DMS114 treated with DMSO at 0.1 percent for 48 hours (cell line): ENCODE measurements at regions not wholly inside any gene's neighbourhood (a gene's known extent, or its start where the extent isn't known, plus 50 kb on each side); places are given as distances from the start of the nearest gene placed in this dataset.

Source experiments
- DNase-seq: peaks from one replicate; lab custom pipeline; 2025; ENCODE audit not compliant: unreplicated experiment; lab: John Stamatoyannopoulos, UW

DNA sequence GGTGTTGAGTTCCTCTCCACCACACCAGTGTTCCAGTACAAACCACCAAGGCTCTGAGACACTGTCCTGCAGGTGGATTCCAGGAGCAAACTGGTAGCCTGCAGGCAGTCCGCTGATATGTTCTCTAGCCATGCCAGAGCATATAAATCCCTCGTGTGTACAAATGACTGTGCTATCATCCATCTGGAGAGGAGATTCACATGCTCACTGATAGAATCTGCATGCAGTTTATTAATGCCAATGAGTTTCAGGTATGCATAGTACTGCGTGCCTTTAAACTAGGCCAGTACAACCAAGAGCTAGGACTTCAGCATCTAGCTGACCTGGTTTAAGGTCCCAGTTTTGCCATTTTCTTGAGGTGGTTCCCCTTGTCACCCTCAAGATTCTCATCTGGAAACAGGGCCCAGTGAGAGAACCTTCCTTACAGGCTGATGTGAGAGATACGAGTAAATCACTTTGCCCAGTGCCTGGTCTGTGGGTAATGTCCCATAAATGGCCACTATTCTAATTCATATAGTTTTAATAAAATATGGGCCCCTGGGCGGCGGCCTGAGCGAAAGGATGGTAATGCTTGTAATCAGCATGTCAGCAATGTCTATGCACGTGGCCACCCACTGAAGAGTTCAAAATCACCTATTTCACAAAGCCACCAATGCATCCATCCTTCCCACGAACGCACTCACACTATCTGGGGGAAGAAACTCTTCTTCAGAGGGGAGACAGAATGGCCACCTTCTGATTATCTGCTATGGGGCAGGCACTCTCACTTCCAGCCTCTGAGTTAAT, 268.0 kb upstream of the ZMIZ1 start:
- no peak for DNase-seq

DNA sequence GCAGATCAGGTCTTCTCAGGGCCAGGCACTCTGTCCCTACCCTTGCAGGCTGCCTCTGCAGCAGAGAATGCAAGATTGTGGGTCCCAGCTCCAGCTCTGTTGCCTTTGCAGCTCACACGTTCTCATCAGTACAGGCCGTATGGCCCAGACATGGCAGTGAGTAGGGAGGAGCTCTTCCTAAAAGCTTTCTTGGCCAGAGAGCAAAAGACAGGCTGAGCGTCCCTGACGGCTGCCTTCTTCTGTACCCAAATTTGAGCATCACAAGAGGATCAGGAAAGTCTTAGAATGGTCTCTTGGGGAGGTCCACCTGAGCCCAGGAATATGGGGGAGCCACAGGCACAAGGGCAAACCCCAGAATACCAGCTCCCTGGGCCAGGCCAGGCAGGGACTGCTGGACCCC, 266.3 kb upstream of the ZMIZ1 start:
- no peak for DNase-seq

DNA sequence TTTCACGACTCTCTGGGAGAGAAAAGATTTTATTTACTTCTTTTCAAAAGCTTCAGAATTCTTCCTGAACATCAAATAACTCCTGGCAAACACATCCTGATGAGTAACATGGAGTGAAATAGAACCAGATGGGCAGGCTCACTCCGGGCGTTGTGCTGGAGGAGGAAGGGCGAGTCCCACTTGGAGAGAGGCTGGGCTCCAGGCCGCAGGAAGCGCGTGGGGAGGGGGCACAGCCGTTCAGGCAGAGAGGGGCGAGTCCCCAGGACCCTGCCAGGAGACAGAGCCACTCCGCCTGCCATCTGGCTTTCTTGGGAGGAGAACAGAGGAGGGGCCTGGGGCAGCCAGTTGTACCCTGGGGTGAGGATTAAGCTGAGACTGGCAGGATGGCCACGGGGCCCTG, 265.9 kb upstream of the ZMIZ1 start:
- no peak for DNase-seq

DNA sequence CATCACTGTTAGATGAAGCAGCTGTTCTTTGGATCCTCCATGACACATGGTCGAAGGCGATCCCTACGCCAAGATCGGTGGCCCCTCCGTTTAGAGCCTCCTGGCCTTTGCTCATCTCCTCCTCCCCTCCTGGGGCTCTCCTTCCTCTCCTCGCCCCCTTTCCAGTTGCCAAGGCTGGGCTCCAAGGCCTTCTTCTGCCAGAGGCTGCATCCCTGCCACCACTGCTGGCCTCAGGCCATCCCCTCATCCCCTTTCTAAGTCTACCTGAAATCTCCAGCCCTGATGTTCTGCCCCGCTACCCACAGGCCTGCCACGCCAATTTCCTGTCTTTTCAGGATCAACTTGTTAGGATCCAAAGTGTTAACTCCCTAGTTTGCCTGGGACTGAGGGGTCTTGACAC, 265.1 kb upstream of the ZMIZ1 start:
- DNase-seq, result no peak

DNA sequence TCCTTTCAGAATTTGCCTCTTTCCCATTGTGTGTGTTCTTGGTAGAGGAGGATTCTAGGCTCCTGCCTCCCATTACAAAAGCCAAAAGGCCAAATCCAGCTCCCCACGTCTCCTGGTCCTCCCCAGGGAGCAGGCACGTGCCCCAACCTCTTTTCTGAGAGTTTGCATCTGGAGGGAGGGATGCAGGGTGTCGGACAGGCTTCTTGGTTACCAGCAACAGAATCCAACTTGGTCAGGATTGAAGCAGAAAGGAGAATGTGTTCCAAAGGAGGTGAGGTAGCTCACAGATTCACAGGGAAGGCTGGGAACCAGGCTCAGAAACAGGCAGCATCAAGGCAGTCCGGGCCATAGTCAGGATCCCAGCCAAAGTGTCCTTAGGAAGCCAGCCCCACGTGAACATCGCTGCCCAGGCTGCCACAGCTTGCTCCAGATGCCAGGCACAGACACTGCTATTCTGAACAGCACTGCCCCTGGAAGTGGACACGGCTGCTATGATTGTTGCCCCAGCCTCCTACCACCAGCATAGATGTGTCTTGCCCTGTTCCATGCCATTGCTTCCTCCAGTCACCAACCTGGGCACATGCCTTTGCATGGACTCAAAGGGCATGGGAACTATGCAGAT, 264.2 kb upstream of the ZMIZ1 start:
- DNase-seq, result no peak

DNA sequence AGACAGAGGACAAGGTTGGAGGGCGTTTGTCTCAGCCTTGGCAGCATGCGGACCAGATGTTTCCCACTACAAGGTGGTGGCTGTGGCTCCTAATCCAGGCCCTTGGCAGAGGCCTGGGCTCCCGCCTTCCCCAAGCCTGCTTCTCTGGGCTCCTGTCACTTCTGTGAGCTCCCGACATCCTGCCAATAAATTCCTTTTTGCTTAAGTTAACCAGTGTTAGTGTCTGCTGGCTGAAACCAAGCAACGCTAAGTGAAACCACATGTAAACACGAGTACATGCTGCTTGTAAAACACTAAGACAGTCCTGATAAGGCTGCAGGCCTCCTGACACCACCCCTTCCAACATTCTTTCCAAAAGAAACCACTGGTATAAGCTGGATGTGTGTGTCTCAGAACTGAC, 263.6 kb upstream of the ZMIZ1 start:
- no peak for DNase-seq

DNA sequence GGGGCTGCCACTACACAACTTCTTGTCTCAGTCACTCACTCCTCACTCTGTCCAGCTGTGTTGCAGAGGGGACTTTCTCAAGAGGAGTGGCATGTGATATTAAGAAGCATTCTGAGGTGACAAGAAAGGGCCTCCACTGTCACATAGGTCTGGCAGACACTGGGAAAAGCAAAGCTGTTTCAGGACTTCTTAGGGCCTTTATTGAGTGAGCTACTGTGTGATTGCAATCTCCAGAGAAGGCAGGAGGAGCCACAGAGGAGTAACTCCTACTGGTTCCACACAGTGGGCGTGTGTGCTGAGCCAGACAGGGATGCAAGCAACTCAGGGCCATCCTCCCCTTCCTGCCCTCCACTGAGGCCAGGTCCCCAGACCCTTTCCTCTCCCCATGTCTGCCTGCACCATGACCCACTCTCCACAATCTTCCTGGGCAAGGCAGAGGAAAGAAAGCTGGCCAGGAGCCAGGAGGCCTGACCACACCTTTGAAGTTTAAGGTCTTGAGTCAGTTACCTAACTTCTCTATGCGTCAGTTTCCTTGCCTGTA, 262.0 kb upstream of the ZMIZ1 start:
- DNase-seq, result no peak

DNA sequence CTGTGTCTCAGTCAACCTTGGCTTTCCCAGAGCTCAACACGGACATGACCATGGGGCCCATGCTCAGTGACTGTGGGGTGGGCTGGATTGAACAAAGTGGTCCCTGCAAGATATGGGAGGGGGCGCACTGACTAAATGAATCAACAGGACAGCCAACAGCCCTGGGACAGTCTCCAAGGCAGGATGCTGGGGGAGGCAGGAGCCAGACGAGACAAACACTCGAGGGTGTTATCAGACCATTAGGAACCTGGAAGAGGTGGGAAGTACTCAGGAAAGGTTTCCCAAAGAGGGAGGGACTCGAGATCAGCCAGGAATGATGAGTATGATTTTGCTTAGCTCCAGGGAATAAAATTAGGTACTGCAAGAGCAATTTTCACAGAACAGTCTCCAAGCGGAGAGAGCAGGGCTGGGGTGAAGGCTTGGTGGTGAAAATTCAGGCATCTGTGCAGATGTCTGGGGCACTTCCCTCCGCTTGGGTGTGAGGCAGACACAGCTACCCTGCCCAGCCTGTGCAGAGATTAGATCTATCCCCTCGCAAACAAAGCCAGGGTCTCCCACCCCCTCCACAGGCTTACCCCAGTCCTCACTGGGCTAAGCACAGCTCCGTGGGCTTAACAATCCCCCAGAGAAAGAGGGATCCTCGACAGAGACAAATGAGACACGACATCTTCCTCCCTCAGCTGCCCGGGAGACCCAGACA, 261.1 kb upstream of the ZMIZ1 start:
- DNase-seq, result no peak

DNA sequence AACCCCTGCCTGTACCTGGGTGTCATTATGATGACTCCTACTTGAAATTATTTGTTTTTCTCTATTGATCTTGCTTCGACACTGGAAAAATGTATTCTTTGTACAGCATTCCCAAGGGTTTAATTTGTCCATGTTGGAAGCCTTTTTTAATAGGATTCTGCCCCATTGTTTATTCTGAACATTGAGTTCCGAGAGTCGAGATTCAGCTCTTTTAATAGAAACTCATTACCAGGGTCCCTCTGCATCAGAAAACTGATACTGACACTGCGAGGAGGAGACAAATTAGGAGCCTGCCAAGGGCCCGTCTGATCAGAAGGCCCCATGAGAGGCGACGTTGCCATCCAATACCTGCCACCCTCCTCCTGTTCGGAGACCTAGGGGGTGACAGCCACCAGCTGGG, 260.5 kb upstream of the ZMIZ1 start:
- DNase-seq, result no peak

DNA sequence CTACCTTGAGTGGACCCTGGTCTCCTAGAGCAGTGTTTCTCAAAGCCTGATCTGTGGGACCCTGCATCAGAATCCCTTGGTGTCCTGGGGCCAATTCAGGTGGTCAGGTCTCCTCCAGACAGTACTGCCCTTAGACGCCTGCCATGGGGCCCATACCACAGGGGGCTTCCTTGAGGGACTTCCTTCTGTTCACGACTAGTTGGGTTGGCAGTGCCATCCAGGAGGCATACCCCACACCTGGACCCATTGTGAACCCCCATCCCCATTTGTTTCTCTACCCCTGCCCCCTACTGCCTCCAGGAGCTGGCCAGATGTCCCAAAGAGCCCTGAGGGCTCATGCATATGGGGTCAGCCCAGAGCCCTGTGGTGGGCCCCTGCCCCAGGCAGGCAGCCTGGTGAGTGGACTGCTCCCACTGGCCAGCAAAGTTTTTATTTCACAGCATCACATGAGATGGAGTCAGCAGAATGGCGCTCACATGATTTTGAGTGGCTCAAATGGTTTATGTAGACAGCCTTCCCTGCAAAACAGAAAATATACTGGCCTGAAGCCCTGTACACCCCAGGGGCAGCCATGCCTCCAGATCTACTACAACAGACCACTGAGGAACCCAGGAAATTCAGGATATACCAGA, 259.9 kb upstream of the ZMIZ1 start:
- no peak for DNase-seq

DNA sequence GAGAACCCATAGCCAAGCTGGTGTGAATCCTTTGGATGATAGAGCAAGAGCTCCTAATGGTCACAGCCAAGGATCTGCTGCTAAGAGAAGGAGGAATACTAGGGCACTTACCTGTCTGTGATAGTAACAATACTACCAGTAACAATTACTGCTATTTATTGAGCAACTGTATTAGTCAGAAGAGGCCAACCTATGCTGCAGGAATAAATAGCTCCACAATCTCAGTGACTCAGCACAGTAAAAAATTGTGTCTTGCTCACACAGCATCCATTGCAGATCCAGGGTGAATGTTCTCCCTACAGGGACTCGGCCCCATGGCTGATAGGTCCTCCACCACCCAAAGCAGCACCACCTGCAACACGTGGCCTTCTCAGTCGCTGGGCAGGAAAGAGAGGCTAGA, 257.6 kb upstream of the ZMIZ1 start:
- DNase-seq, result no peak

DNA sequence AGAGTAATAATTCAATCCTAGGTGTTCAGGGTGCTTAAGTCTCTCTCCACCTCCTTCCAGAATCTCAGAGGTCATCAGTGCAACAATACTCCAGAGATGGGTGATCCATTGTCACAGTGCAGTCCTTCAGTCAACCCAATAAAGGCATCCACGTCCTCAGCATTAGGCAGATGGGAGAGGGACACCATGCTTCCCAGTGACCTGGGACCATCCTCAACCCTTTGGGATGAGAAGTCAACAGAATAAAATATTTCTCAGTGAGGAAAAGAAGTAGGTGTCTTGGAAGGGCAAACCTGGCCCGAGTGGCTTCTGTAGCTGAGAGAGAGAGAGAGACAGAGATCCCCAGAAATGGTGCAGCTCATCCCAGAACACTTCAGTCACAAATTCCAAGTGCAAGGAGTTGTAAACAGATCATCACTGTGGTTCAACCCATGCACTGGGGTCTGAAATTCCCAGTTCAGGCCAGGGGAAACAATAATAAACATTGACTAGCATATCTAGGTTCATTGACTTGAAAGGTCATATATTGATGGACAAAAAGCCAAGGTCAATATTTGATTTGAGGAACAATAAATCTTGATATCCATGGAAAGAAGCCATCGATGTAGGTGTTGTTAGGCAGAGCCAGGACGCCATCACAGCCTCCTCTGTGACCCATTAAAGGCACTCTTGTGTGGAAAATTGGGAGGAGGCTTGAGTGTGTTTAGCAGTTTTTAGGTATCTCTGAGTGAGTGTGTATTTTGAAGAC, 256.0 kb upstream of the ZMIZ1 start:
- DNase-seq, result no peak

DNA sequence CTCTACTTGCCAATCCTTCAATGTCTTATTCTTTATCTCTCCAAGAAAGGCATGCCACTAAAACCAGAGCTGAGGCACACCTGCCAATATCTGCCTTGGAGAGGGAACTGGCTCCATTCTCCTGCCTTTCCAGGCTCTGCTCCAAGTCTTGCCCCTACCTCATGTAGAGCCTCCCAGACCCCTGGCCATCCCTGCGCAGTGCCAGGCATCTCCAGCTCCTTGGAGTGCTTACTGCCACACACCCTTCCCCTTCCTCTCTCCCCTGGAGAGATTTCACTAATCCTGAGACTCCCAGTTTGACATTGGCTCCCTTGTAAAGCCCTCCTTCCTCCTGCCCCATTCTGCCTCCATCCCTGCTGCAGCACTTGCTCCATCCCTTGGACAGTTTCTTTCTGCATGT, 255.2 kb upstream of the ZMIZ1 start:
- no peak for DNase-seq

DNA sequence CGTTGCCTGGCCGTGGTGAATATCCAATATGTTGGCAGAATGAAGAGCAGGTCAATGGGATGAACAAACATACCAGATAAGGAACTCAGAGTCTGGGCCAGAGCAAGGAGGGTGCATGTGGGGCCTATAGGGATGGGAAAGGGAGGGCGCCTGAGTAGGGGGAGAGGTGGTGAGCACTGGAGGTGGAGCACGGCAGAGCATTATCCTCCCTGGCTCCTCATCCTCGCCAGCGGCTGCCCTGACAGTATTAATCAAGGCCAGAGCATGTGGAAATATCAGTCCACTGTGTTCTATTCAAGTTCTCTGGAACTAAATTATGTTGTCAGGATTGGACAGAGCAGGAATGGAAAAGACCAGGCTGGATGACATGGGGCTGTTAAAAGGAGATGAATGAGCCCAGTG, 254.8 kb upstream of the ZMIZ1 start:
- DNase-seq, result no peak

DNA sequence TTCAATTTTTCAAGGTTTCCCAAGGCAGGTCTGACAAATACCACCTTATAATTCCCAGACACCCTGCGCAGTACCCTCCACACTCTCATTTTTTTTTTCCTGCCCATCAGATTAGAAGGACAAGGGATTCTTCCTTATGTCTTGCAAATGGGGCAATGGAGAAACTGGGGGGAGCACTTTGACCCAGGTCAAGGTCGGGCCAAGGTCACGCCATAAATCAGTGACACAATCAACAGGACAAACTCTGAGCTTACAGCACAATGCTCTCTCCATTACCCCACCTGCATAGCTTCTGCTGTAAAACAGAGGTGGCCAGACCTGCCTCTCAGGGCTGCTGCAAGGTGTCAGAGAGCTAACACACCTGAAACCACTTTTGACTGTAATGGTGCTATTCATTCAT, 254.4 kb upstream of the ZMIZ1 start:
- no peak for DNase-seq

DNA sequence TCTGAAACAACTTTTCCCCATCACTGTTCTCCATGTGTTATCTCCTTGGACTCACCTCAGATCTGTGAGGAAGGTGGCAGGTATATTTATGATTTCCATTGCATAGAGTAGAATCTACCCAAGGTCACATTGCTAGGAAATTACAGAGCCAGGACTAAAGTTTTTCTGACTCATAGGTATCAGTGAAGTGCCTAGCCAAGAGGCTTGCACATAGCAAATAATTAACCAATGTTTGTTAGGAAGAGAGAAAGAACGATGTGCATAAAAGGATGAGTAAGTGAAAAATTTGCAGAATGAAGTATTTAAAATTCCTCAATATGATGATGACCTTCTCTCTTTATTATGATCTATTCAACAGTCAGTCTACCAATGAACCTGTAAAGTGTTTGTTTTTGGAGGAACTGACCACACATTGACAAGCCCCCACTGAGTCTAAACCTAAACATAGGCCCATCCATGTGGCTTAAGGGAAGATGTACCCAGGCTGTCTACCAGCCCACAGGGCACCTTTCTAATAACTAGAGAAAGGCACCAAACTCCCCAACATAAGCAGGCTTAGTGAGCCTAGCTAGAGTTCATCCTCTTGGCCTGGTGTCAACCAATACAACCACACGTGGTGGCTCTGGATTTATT, 252.9 kb upstream of the ZMIZ1 start:
- no peak for DNase-seq

DNA sequence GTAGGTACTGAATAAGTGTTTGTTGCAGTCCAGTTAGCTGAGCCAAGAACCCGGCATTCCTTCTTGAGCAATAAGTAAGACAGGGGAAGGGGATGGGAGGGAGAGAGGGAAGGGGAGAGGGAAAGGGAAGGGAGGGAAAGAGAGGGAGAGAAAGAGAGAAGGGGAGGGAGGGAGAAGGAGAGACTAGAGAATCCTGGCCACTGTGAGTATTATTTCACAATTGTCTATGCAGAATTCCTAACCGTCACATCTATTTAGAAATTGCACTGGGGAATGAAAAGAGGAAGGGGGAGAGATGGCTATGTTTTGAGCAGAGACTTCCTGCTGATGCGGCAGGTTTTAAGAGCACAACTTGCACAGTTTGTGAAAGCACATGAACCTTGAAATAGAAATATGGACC, 251.4 kb upstream of the ZMIZ1 start:
- DNase-seq, result no peak

DNA sequence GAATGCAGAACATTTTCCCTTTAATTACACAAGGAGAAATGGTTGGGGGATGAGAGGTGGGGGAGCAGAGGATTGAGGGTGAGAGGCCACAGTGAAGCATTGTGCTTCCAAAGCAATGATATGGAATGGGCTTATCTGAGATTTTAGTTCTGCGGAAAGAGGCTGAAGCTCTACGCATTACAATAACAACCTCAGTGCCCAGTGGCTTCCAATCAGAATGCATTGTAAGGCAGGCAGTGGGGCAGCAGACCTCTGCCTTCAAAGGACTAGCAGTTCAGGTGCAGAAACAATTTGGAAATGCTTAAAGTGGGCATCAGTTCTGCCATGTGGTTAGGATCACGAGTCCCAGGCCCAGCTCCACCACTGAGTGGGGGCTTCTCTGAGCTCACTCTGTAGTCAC, 251.0 kb upstream of the ZMIZ1 start:
- DNase-seq, result no peak

DNA sequence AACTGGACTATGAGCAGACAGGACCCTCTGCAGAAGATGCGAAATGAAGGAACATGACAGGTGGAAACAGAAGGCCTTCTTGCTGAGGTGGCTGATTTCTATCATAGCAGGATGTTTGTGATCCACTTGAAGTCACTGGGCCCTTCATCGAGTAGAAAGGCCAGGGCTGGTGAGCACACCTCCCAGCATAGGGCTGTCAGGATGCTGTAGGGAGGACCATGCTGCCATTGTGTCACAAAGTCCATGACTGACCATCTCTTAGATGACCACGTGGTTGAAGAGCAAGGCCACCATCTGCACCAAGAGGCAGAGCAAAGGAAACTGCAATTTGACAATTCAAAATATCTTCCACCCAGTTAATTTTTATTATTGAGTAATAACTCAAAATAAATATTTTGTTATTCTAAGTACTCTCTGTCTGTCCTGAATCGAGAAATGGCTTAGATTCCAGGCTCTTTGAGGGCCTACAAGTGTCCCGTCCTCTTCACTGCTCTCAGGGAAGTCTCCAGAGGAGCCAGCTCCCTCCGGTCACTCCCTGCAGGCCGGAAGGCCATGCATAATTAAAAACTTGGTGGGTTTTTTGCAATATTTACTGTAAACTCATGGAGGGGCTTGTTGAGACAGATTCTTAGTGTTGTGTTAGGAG, 249.3 kb upstream of the ZMIZ1 start:
- no peak for DNase-seq

DNA sequence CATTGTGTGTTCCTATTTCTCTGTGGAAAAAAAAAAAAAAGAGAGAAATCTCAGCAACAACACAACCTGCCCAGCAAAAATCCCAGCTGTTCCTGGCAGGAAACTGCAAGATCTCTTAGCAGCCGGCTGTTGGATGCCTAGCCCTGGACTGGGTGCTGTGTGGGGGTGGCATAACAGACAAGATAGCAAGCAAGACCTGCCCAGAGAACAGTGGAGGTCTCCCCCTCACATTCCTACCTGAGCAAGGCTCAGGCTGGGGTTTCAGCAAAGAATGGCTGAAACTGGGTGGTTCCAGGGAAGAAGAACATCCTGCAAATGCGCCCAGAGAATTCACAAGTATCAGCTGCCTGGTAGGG, 248.8 kb upstream of the ZMIZ1 start:
- no peak for DNase-seq
